Caki2 (cell line): ENCODE measurements at regions not wholly inside any gene's neighbourhood (a gene's known extent, or its start where the extent isn't known, plus 50 kb on each side); places are given as distances from the start of the nearest gene placed in this dataset.

ENCODE experiments used
- DNase-seq: peaks from one replicate; pipeline ENCODE4 v3.0.0-alpha.2; 2015; ENCODE audit warnings: low read depth
- in situ Hi-C: cut with HindIII; loops from 2 replicates; pipeline ENCODE4 v1.10.0; 2016; ENCODE audit warnings: low sequenced_read_pairs, low pct_unique_long_range_greater_than_20kb, mixed read lengths

DNA sequence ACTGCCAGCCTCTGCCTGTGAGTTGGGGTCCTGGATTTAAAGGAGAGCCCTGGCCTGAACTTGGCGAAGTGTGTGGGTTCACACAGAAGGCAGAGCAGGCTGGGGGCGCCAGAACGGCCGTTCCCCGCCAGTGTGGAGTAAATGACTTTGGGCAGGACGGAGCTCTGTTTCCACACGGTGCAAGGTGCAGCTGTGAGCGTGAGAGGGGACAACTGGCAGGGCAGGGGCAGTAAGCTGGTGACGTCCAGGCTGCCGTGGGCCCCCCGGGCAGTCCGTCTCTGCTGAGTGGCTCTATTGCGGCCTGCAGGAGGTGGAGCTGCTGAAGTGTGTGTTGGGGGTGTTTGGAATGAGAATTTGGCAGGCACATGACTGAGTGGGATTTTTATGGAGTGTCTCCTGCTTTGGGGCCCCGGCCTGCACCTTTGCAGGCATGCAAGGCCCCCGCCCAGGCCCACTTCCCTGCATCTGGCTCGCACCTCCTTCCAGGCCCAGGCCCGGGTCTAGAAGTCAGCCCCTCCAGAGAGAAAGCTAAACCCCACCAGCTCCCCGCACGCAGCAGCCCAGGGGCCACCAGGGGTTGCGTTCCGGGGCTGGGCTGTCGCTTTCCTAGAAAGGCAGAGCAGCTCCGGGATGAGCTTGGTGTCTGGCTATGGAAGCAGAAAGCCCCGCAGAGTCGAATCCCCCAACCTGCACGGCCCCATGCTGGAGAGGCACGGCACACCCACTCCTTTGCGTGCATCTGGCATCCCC, 62.2 kb upstream of the GRPEL1 start:
- no peak for DNase-seq
- in situ Hi-C loops: no loop called here

DNA sequence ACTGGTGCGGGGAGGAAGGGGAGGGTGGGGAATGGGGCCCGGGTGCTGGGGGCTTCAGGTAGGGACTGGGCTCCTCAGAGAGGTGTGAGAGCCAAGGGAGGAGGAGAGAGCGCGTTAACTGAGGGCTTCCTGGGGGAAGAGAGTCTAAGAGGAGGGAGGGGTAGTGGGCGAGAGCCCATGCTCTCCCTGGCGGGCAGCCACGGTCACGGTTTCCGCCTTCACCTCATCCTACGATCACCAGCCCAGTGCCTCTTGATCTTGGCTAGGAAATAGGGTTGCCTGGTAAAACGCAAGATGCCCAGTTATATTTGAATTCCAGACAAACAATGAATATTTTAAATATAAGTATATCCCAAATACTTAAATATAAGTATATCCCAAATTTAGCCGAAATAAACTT, 60.8 kb upstream of the GRPEL1 start:
- DNase-seq: no peak
- in situ Hi-C loops: no loop called here

DNA sequence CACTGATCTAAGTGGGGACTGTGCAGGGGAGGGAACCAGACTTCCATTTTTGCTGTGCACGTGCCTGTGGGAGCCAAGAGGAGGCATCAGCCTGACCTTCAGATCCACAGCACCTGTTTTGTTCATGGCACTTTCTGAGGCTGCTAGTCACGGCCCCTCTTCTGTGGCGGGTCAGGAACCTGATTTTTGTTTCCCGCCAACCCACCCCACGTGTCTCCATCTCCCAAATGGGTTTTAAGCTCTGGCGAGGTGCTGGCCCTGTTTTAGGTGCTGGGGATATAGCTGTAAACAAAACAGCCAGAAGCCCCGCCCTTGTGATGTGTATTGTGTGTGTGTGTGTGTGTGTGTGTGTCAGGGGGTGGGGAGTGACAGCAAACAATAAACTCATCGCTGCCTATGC, 60.4 kb upstream of the GRPEL1 start:
- no peak for DNase-seq
- in situ Hi-C loops: no loop called here

DNA sequence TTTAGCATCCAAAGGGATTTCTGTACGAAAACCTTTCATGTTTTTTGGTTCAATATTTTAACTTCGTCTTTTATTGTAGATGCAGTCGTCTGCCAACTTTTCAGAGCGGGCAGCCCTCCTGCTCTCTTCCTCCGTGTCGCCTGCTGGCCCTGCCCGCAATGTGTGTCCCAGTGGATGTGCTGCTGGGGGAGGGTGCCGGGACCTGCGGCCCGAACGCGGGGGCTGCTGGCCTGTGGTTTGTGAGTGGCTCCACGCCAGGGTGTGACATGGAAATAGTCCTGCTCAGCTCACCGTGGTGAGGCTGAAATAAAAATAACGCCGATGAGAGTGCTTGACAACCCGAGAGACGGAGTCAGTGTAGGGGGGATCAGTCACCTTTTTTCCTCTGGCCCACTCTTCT, 59.7 kb upstream of the GRPEL1 start:
- in situ Hi-C loops: no loop called here
- DNase-seq: no peak

DNA sequence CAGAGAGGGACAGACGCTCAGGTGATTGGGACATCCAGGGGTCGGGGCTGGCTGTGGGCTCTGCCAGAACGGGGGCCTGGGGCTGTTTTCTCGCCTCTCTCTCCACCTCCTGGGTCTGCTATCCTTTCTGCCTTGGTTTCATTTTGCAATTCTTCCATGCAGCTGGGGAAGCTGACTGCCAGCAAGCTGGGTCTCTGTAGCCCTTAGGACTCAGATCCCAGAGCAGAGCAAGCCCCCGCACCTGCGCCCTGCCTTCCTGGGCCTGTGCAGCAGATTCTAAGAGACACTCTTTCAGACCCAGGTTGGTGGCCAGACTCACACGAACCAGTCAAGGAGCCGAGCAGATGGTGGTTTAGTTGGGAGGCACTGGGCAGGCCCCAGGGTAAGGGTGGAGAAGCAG, 59.1 kb upstream of the GRPEL1 start:
- DNase-seq: no peak
- in situ Hi-C loops: no loop called here

DNA sequence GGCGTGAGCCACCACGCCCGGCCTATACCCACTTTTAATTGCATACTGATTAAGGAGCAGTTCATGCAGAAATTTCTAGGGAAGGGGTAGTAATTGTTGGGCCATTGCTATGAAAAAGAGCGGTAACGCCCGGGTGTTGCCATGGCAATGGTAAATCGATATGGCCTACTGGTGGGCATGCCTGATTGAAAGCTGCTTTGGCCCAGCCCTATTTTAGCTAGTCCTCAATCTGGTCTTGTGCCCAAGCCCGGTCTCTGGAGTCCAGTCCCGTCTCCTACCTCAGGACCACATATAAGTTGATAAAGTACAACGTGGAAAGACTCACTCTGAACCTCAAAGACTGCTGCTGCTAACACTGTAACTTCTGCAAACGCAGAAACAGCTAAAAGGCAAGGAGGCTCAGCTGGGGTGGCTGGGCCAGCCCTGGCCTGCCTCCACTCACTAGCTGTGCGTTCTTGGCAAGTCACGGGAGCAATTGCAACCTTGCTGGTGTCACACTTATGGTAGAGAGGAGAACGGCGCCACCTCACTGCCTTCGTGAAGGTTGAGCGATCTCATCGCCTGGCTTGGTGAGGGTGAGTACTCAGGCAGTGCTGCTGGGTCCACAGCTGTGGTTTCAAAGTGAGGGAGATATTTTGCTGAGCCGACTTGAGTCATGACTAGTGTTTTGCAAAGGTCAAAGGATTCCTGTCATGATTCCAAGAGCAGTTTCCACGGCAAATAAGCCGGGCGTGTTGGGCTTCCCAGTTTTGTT, 57.0 kb upstream of the GRPEL1 start:
- in situ Hi-C loops: no loop called here
- DNase-seq: peak; percentile 90

DNA sequence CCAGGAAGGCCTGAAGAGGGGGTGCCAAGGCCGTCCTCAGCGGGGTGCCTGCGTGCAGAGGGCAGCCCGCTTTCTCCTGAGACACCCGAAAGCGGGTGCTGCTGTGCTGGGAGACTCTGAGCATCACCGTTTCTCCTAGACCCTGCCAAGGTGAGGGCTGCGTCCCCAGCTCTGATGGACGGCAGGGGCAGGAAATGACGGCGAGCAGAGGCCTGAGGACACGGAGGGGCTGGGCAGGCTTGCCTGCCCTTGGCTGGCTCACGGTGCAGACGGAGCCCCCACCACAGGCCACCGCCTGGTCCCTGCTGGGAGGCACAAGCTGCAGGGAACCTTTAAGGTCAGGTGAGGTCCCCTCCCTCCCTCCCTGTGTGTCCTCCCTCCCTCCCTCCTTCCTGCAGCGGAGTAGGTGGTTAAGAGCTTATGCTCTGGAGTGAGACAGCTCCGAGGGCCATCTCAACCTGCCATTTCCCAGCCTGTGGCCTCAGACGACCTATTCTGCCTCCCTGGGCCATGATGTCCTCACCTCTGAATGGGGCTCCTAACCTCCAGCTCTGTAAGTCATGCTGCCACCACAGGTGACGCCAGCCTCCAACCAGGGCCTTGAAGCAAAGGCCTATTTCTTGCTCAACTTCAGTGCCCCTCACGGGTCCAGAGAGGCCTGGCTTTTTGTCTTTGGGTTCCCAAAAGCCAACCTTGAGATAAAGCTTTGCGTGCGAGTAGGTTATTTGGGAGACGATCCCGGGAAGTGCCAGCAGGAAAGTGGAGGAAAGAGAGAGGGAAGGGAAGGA, 54.2 kb upstream of the GRPEL1 start:
- in situ Hi-C loops: no loop called here
- DNase-seq: no peak

DNA sequence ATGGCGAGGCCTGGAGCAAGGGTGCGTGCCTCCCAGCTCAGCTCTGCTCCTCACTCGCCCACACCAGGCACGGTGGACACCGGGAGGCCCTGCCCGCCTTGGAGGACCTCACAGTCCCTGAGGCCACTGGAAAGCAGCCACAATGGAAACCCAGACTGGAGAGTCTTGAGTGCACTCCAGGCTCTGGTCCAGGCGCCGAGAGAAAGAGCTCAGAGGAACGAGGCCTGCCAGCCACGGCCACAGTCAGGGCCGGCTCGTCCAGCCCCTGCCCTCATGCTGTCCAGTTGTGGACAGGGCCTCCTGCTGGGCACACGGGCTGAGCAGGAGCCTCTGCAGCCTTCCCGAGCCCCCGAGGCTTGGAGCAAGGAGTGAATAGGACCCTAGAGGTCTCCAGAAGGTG, 53.3 kb upstream of the GRPEL1 start:
- in situ Hi-C loops: no loop called here
- DNase-seq: no peak

DNA sequence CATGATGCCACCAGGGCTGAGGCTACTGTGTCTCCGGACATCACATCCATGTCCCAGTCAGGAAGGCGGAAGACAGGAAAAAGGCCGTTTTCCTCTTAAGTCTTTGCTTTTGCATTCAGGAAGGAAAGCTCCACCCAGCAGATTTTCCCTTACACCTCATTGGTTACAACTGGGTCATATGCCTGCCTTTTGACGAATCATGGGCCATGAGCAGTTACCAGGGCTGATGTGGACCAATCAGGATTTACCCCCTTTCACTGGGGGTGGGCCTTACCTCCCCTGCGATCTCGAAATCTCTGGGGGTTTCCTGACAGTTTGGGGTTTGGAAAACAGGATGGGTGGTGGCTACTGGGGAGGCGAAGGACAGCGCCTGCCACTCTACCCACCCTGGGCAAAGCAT, 52.5 kb upstream of the GRPEL1 start:
- DNase-seq: no peak

DNA sequence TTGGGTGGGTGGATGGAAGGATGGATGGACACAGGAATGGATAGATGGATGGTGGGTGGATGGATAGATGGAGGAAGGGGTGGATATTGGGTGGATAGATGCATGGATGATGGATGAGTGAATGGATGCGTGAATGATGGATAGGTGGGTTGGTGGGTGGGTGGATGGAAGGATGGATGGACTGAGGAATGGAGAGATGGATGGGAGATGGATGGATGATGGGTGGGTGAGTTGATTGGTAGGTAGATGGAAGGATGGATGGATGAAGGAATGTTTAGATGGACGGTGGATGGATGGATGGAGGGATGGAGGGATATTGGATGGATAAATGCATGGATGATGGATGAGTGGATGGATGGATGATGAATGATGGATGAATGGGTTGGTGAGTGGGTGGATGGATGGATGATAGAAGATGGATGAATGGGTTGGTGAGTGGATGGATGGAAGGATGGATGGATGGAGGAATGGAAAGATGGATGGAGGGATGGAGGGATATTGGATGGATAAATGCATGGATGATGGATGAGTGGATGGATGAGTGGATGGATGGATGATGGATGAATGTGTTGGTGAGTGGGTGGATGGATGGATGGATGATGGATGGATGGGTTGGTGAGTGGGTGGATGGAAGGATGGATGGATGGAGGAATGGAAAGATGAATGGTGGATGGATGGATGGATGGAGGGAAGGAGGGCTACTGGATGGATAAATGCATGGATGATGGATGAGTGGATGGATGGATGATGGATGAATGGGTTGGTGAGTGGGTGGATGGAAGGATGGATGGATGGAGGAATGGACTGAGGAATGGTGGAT, 50.4 kb upstream of the GRPEL1 start:
- DNase-seq: no peak
- in situ Hi-C loops: no loop called here

More for the DNA sequence above, 52.5 kb upstream of the GRPEL1 start:
- in situ Hi-C loops: no loop called here
